ENCODE measurements at regions not wholly inside any gene's neighbourhood (a gene's known extent, or its start where the extent isn't known, plus 50 kb on each side); places are given as distances from the start of the nearest gene placed in this dataset.

DNA sequence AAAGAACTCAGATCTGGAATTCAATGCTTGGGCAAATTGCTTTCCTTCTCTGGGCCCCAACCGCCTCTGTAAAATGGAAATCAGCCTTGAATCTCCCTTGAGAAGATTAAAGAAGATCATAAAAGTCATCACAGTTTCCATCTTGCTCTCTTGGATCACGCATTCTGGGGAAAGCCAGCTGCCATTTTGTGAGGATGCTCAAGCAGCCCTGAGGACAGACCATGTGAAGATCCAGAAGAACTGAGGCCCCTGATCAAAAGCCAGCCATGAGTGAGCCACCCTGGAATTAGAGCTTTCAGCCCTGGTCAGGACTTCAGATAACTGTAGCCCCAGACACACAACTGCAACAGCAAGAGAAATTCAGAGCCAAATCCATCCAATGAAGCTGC lies 229.3 kb downstream of the MN1 start:
- TF ChIP-seq GATA2 (IDR thresholded peaks at IDR 0.05; ENCODE audit: low read depth, low read length) (no peak), GATA3 (IDR thresholded peaks at IDR 0.05; ENCODE audit: low read depth, low read length) (no peak)

DNA sequence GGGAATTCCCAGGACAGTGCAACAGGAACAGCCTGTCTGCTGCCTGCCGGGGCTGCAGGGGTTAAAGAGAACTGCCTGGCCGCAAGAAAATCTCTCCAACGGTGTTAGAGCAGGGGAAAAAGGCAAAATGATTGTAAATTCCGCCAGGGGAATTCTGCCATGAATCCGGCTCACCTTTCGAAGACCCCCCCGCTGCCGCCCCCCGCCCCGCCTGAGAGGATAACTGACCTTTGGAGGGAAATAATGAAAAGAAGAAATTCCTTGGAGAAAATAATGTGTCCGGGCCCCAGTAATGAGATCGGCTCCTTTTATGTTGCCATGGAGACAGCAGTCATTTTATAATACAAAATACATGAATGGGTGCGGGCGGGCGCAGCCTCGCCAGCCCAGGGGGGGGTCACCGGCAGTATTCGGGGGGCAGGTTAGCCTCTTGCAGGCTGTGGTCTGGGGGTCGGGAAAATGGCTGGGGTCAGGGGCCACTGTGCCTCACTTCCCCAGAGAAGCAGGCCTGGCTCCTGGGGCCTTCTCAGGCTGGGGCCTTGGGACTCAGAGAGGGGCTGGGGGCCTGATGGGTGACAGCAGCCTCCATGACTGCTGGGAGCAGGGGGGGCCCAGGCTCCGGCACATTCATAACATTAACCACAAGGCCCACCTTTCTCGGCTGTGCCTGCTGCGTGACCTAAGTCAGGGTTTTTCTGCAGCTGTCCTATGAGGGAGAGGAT lies 228.1 kb downstream of the MN1 start:
- TF ChIP-seq GATA2 (IDR thresholded peaks at IDR 0.05; ENCODE audit: low read depth, low read length) (no peak), GATA3 (IDR thresholded peaks at IDR 0.05; ENCODE audit: low read depth, low read length) (no peak)

DNA sequence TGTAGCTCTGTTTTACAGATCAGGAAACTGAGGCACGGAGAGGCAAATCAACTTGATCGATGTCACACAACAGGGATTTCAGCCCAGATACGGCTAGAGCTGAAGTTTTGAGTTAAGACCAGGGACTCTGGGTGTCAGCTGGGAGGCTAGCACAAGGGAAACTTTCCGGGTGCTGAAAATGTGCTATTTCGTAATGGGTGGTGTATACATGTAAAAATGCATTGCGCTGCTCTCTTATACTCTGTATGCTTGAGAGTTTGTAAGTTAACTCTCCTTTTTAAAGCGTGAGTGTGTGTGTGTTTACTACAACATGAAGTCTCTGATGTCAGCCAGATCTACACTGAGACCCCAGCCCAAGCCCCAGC lies 227.6 kb downstream of the MN1 start:
- TF ChIP-seq GATA2 (IDR thresholded peaks at IDR 0.05; ENCODE audit: low read depth, low read length) (no peak), GATA3 (IDR thresholded peaks at IDR 0.05; ENCODE audit: low read depth, low read length) (no peak)

DNA sequence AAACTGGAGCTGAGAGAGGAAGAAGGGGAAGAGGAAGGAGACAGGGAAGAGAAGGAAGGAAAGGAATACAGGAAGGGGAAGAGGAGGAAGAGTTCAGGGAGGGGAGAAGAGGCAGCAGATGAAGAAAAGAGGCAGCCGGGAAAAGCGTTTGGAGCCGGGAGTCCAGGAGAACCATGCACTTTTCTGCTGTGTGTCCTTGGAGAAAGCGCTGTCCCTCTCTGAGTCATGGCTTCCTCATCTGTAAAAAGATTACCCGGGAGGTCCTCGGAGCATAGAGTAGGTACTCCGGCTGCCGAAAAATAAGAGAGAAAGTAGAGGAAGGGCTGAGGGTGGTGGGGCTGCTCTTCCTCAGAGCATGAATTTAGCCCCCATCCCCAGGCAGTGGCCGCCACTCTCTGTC lies 226.9 kb downstream of the MN1 start:
- TF ChIP-seq GATA2 (IDR thresholded peaks at IDR 0.05; ENCODE audit: low read depth, low read length), result no peak
- no peak for TF ChIP-seq GATA3 (IDR thresholded peaks at IDR 0.05; ENCODE audit: low read depth, low read length)

DNA sequence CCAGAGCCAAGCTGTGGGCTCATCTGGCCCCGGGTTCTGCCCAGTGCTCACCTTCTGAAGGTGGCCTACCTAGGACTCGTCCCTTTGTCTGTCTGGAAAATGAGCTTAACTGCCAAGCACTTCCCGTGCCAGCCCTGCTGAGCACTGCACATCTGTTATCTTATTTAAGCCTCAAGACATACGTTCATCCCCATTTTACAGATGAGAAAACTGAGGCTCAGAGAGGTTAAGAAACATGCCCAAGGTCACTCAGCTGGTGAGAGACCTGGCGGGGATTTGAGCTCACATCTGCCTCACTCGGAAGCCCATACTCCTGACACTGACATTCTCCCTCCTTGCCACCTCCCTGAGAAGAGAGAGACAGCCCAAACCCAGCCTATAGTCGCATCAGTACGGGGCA lies 226.2 kb downstream of the MN1 start:
- TF ChIP-seq GATA2 (IDR thresholded peaks at IDR 0.05; ENCODE audit: low read depth, low read length), result no peak
- no peak for TF ChIP-seq GATA3 (IDR thresholded peaks at IDR 0.05; ENCODE audit: low read depth, low read length)

DNA sequence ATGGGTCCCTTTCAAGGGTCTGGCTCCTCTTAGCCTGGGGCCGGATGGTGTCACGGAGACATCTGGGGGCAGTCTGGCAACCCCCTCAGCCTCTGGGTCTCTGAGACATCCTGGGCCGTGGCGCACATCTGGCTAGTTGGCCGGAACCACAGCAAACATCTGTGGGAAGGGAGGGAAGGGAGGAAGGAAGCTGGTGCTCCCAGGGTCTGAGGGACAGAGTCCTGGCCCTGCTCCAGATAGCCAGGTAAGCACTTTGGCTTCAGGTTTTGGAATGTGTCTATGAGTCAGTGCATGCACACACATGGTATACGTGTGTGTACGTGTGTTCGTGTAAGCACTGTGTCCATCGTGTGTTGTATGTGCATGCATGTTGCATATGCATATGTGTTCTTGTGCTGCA lies 225.1 kb downstream of the MN1 start:
- TF ChIP-seq GATA2 (IDR thresholded peaks at IDR 0.05; ENCODE audit: low read depth, low read length) (no peak), GATA3 (IDR thresholded peaks at IDR 0.05; ENCODE audit: low read depth, low read length) (no peak)

DNA sequence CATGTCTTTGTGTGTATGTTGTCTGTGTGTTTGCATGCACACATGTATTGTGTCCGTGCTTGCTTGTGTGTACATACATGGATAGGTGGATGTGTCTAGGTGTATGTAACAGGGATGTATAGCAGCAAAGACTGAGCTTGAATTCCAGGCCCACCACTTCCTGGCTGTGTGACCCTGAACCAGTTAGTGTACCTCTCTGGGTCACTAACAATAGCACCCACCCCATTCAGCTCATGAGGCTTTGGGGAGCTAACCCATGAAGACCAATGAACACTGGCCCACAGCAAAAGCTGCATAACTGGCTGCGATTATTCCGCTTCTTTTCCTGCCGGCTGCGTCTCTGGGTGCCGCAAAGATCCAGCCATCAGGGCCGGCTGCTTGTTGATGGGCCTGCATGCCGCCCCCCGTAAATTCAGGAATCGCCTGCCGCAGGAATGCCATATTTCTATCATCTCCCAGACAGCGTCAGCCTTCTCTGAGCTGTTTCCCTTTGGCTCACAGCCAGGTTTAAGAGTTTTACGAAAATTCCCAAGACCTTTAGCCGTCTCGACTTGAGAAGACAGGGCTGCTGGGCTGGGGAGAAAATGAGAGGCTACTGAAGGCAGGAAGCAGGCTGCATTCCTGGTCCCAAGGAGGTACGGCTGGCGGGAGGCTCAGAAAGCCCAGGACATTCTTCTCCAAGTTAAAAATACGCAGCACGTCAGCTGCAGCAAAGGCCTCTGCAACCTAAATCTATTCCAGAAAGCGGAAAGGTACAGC lies 224.6 kb downstream of the MN1 start:
- no peak for TF ChIP-seq GATA3 (IDR thresholded peaks at IDR 0.05; ENCODE audit: low read depth, low read length)
- no peak for TF ChIP-seq GATA2 (IDR thresholded peaks at IDR 0.05; ENCODE audit: low read depth, low read length)

DNA sequence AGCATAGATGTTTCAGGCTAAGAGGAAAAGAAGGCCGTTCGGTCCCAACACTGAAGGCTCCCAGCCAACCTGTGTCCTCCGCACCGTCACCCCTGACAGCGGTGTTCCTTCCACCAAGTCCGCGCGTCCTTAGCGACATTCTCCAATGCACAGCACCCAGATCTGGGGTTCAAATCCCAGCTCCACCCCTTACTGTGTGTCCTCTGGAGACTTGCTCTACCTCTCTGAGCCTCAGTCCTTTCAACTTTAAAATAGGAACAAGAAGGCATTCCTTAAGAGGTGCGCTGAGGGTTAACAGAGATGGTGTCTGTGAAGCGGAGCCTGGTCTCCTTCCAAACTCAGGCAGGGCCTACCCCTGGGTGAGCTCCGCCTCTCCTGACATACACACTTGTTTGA lies 224.0 kb downstream of the MN1 start:
- no peak for TF ChIP-seq GATA2 (IDR thresholded peaks at IDR 0.05; ENCODE audit: low read depth, low read length)
- no peak for TF ChIP-seq GATA3 (IDR thresholded peaks at IDR 0.05; ENCODE audit: low read depth, low read length)

DNA sequence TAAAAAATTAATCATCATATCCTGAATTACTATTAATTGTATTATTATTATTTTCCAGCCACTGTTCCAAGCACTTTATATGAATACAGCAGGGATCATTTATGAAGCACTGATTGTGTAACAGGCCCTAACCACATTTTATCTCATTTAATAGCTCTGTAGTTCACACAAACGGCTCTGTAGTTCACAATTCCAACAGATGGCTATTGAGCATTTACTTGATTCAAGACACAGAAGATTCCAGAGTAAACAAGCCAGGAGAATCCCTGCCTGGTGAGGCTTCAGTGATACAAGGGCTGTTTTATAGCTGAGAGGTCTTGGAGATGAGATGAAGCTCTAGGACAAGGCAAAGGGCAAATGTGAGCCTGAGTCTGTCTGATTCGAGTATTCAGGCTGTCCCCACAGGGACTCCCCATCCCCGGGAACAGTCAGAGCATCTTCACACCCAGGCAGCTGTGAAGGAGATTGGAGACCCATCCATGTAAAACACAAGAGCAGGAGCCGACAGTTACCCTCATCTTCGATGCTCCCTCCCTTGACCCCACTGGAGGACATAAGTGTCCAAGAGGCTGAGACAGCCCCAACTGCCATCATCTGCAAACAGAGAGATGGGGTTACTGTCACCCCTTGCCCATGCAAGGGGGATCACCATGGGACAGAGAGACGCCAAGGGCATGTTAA lies 222.5 kb downstream of the MN1 start:
- TF ChIP-seq GATA3 (IDR thresholded peaks at IDR 0.05; ENCODE audit: low read depth, low read length), result no peak
- TF ChIP-seq GATA2 (IDR thresholded peaks at IDR 0.05; ENCODE audit: low read depth, low read length), result no peak

DNA sequence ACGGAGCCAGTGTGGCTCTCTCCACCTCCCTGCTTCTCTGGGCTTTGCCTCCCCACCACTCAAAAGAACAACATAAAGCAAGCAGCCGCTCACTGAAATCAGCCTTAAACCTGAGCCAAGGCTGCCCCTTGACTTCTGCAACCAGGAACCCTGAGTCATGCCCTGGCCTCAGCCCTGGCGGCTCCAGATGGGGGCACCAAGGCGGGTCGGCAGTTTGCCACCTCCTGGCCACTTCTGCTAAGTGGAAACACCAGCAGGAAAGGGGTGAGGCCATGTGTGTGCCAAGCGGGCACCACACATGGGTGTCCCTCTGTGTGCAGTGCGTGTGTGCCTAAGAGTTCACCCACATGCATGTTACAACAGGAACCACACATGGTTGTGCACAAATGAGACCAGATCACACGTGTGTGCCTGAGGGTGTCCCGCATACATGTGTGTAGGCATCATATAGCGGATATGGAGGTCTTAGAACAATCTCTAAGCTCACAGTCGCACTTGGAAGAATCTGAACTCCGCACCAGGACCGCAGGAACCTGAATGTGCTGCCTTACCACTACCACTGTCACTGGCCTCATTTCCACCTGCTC lies 221.2 kb downstream of the MN1 start:
- TF ChIP-seq GATA2 (IDR thresholded peaks at IDR 0.05; ENCODE audit: low read depth, low read length) (no peak), GATA3 (IDR thresholded peaks at IDR 0.05; ENCODE audit: low read depth, low read length) (no peak)

DNA sequence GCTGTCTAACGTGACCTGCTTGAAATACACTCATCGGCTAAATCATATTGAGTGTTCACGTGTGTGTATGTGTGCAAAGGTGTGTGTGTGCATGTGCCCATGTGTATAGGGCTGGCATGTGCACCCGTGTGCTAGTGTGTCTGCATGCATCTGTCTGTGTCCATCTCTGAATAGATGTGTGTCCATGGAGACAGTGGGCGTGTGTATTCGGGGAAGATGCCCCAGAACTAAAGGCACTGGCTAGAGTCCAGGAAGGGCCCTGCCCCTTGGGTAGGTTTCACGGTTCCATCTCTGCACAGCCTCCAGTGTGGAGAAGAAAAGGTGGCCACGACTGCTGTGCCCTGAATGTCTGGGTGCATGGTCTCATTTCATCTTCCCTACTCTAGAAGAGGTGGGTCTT lies 220.3 kb downstream of the MN1 start:
- TF ChIP-seq GATA2 (IDR thresholded peaks at IDR 0.05; ENCODE audit: low read depth, low read length), result no peak
- TF ChIP-seq GATA3 (IDR thresholded peaks at IDR 0.05; ENCODE audit: low read depth, low read length), result no peak

DNA sequence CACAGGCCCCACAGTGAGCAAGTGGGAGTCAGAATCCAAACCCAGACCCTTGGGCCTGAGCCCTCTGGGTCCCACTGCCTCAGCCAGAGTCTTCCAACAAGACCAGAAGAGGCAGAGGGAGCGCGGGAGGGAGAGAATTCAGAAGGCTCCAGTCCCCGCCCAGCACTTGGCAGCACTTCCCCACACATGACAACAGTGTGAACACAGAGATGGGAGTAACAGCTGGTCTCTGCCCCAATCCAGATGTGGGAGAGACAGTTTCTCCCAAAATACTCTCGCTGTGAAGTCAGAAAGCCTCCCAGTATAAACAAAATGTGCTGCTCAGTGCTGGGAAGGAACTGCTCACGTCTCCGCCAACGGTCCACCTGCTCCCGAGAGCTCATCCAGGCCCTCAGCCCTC lies 219.9 kb downstream of the MN1 start:
- TF ChIP-seq GATA2 (IDR thresholded peaks at IDR 0.05; ENCODE audit: low read depth, low read length) (no peak), GATA3 (IDR thresholded peaks at IDR 0.05; ENCODE audit: low read depth, low read length) (no peak)

DNA sequence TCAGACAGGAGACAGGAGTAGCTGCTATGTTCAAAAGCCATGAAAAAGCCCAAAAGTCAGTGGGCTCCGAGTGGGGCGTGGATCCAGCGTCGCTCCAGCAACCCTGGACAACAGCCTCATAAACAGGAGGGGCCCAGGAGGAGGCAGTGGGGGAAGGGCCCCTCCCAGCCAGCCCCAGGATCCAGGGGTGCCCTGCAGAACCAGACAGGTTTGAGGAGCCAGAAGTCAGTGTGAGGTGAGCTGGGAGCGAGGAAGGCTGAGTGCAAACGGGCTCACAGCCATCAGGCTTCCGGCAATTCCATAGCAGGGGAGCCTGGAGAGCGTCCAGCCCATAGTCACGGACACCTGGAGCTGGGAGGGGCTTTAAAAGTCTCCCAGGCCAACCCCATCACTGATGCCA lies 217.7 kb downstream of the MN1 start:
- no peak for TF ChIP-seq GATA3 (IDR thresholded peaks at IDR 0.05; ENCODE audit: low read depth, low read length)
- no peak for TF ChIP-seq GATA2 (IDR thresholded peaks at IDR 0.05; ENCODE audit: low read depth, low read length)

DNA sequence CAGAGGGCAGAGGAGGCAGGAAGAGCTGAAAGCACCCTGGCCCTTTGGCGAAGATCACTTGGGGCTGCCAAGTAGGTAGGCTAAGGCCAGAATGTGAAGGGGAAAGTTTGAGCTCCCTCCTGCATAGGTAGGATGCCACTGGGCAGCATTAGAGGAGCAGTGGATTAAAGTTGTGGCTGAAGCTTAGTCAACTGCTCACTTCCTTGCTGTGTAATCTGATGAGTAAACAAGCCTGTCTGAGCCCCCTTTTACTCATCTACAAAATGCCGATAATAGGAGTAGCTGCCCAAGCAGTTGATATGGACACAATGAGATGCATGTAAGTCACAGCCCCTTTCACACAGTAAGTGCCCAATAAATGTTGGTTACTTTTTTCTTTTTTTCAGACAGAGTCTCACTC lies 216.4 kb downstream of the MN1 start:
- TF ChIP-seq GATA2 (IDR thresholded peaks at IDR 0.05; ENCODE audit: low read depth, low read length) (no peak), GATA3 (IDR thresholded peaks at IDR 0.05; ENCODE audit: low read depth, low read length) (no peak)
